Activated CD4-positive, alpha-beta T cell treated with anti-CD3 and anti-CD28 coated beads, Interleukin-2, Interleukin-4, amounts not matched to agents 100 ng/mL and 50 ng/mL, durations not matched to agents 16 hours and 8 hours (primary cell): ENCODE measurements at regions not wholly inside any gene's neighbourhood (a gene's known extent, or its start where the extent isn't known, plus 50 kb on each side); places are given as distances from the start of the nearest gene placed in this dataset.
"Not testable (repeated sequence)": the region's sequence is repeated elsewhere in the genome, so short reads cannot be mapped to it uniquely, and the experiment has no call there.

Source experiments
- DNase-seq: peaks from one replicate; pipeline ENCODE4 v3.0.0-alpha.2; 2020; ENCODE audit warnings: low spot score

DNA sequence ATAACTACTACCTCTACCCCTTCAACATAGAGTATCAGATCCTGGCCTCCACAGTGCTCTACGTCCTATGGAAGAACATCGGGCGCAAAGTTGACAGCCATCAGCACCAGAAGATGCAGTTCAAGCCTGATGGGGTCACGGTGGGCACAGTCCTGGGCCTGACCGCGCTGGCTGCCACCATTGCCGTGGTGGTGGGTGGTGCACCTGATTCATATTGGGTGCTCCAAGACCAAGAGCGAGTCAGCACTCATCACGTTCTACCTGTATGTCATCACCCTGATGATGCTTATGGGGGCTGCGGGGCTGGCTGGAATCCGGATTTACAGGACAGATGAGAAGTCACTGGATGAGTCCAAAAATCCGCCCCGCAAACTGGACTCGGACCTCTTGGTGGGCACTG is 846.4 kb downstream of the RPIA start:
- not testable (repeated sequence) for DNase-seq

DNA sequence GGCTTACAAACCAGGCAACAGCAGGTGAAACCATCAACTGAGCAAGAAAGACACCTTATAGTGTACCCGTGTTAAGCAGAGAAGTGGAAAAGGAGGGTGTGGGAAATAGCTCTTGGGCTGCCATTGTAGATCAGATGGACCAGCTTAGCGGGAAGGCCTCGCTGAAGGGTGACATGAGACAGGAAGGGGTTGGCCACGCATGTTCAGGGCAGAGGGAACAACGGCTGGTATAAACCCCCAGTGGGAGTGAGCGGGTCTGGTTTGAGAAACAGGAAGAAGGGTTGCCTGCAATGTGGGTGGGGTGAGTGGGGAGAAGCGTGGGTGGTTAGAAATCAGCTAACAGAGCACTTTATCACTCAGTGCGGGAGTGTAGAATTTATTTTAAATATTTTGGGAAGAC is 852.6 kb downstream of the RPIA start:
- DNase-seq: not testable (repeated sequence)

DNA sequence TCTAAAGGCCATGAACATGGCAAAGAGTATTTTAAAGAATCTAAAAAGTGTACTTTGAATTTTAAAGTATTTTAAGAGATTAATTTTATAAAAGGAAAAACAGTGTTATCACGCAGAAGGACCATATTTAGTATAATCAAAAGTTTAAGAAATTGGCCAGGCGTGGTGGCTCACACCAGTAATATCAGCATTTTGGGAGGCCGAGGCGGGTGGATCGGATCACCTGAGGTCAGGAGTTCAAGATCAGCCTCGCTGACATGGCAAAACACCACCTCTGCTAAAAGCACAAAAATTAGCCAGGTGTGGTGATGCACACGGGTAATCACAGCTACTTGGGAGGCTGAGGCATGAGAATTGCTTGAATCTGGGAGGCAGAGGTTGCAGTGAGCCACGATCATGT is 887.7 kb downstream of the RPIA start:
- DNase-seq: not testable (repeated sequence)

DNA sequence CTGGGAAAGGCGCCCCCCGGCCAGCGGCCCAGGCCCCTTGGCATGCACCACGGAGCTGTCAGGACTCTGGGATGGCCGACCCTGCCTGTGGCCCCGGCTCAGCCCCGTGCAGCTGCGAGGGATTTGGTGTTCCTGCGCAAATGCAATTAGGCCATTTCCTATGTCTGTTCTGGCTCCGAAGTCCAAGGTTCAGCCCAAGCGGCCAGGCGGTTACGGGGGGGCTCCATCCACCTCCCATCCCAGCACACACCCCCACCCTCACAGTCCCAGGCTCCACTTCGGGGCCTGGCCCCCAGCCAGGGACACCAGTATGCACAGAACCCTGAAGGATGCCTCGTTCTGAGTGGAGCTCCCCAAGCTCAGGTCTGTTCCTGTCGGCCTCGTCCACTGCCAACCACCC is 891.3 kb downstream of the RPIA start:
- DNase-seq: not testable (repeated sequence)

DNA sequence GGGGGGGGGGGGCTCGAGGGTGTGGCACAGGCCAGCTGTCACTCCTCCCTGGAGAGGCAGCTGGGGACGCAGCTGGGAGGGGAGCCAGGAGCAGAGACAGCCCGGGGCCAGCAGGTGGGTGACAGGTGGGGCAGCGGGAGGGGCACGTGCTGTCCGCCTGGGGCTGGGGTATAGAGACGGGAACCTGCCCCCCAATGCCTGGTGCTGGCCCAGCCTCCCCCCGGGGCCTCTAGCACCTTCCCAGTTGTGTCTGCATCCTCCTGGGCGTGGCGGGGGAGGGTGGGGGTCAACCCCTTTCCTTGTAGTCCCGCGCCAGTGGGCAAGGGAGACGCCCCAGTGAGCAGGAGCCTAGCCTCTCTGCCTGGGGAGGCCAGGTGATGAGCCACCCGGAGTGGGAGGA is 892.6 kb downstream of the RPIA start:
- not testable (repeated sequence) for DNase-seq

DNA sequence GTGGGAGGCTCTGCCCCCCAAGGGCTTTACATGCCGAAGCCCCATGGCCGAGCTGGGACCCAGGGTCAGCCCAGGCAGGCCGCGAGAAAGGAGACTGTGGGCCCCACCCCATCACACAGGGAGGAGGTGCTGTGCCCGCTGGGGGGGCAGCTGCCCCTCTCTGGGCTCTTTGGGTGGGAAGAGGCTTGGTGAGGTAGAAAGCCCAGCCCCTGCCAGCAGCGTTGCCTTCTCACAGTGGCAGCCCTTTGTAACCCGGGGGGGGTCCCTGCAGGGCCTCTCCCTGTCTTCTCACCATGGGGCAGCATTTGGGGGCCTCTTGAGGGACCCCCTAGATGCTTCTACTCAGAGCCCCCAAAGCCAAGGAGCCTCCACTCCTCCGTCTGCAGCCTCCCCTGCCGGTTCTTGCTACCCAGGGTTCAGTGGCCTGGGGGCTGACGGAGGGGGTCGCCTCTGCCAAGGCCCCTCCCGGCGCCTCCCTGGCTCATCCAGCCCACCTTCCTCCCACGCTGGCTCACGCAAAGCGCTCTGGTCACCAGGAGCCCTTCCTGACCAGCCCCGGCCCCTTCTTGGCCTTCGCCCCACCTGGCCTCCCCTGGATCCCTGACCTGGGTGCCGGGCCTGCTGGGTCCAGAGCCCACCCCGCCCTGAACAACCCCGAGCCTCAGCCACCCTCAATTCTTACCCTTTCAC is 893.5 kb downstream of the RPIA start:
- DNase-seq: not testable (repeated sequence)

DNA sequence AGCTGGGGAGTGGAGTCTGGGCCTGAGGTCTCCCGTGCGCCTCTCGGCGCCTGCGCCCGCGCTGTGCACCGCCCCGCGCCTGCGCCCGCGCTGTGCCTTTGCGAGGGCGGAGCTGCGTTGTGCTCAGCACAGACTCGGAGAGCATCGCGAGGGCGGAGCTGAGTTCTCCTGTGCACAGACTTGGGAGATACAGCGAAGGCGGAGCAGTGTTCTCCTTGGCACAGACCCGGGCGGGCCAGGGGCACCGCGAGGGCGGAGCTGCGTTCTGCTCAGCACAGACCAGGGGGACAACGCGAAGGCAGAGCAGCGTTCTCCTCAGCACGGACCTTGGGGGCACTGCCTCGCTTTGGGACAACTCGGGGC is 894.1 kb downstream of the RPIA start:
- peak; percentile 17 for DNase-seq

DNA sequence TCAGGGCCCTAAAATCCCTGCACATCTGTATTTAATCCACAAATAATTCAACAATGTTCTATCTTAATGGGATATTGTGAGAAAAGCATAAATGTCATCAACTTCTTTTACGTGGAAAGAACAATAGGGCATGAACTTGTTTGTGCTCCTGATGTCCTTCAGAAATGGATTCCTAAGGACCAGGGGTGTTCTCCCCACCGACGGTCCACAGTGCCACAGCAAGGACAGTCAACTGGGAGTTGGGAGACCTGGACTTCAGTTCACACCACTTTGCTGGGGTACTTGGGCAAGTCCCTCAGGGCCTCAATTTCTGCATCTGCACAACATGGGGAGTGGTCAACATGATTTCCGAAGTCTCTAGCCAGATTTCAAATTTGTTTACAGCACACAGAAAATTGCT is 908.4 kb downstream of the RPIA start:
- DNase-seq: not testable (repeated sequence)

DNA sequence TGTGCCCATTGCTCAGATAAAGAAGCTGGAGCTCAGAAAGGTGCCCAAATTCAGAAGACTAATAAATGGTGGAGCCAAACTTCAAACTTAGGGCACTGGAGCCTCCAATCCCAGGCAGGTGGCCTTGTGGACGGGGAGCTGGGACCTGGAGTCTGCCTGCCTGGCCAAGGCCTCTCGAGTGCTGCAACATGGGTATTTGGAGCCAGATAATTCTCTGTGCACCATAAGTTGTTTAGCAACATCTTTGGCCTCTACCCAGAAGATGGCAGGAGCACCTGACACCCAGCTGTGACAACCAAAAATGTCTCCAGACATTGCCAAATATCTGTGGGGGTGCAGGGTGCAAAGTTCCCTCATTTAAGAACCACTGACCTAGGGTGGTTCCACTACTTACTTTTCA is 915.0 kb downstream of the RPIA start:
- not testable (repeated sequence) for DNase-seq

DNA sequence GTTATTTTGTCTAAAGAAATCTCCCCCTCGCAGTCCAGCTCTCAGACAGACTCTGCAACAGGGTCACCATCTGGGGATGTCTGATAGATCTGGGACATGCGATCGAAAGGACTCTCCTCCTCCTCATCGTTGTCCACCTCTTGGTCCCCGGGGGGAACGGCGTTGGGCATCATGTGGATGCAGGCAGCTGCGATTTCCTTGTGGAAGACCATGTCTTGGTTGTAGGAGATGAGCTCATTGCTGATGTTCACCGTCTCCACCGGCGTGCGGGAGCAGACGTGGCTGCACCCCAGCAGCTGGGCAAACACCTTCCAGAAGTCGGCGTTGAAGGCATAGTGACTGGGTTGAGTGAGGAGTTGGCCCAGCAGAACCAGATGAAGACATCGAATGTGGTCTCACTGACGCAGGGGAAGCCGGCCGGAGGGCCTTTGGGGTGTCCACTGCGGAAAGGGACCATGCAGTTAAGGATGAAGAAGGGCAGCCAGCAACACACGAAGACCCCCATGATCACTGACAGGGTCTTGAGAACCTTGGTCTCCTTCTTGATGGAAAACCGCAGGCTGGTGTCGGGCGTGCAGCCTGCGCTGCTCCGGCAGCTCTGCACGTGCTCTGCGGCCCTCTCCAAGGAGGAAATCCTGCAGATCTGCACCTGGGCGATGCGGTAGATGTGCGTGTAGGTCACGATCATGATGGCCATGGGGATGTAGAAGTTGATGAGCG is 918.9 kb downstream of the RPIA start:
- DNase-seq: not testable (repeated sequence)

DNA sequence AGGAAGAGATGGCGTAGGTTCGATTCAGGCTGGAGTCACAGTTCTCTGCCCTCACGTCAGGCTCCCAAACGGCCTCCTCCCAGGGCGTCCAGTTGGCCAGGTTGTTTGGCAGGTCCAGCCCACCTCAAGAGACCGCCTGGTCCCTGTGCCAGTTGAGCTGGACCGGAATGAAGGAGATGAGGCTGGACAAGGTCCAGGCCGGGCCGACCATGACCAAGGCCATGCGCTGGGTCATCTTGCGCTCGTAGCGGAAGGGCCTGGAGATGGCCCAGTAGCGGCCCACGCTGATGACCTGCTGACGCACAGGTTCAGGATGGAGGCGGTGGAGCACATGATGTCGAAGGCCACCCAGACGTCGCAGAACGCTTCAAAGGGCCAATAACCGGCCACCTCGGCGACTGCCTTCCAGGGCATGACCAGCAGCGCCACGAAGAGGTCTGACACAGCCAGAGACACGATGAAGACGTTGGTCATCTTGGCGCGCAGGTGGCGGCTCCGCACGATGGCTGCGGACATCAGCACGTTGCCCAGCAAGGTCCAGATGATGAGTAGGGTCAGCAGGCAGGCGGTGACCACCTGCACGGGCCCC is 919.5 kb downstream of the RPIA start:
- DNase-seq: not testable (repeated sequence)

DNA sequence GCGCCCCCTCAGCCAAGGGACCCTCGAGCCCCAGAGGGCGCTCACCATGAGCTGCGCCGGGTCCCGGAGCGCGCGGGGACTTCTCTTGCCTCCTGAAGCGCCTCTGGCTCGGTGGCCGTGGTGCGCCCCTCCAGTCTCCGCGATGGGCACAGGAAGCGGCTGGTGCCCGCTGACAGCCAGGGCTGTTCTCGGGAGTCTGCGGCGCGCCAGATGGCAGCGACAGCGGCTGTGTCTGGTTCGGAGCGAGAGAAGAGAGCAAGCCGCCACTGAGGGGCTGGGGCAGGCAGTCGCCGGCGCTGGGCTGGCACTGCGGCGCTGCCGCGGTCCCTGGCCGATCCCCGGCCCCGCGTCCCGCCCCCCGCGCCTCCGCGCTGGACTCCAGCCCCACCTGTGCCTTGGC is 920.2 kb downstream of the RPIA start:
- not testable (repeated sequence) for DNase-seq

DNA sequence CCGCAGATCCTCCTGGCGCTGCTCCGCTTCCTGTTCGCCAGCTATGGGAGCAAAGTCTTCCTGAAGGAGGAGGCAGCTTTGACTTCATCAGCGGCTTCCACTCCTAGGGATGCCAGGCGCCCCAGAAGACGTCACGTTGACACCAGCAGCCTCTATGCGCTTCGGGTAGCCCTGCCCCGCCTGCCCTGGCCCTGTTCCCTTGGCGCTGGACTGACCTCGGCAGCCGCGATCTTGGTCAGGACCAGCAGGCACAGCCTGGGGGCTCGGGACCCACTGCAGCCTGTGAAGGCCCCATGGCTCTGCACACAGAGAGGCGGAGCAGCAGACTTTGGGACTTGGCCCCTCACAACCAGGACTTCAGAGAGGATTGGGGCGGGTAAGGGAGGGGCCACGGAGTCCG is 957.8 kb downstream of the RPIA start:
- DNase-seq: not testable (repeated sequence)

DNA sequence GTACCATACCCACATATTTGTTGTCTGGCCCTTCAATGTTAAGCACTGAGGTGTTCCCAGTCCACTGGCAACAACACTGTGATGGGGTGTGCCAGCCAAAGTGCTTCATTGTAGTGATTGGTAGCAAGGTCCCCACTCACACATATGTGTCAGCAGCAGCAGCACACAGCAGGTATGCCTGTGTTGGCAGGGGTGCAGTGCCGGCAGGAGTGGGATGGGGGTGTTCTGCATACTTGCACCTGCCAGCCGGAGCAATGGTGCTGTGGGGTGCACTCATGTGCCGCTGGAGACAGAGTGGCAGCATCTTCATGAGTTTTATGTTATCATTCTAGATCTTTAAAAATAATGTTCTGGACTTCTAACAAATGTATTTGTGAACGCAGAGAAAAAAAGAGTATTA is 987.8 kb downstream of the RPIA start:
- DNase-seq: not testable (repeated sequence)
